Gastrocnemius medialis (tissue), 4 donors: ENCODE measurements at regions not wholly inside any gene's neighbourhood (a gene's known extent, or its start where the extent isn't known, plus 50 kb on each side); places are given as distances from the start of the nearest gene placed in this dataset.
"Not testable (repeated sequence)": the region's sequence is repeated elsewhere in the genome, so short reads cannot be mapped to it uniquely, and the experiment has no call there.

ENCODE experiments used
- ATAC-seq, 2 donors: fragments of 150-250 bp; one replicate each; pipeline ENCODE4 v1.9.1; 2016
- DNase-seq, 2 donors: peaks; one replicate each; pipeline ENCODE4 v3.0.0-alpha.2; 2019
- H3K27ac ChIP-seq, 4 donors: fragments of 200-600 bp; sonication (generic); 1 replicate in 1 of 4; 2 replicates in 3 of 4; pipeline ENCODE4 v1.5.1; 2016 to 2018; ENCODE audit warnings: mild to moderate bottlenecking in 2 of 4, moderate library complexity in 1 of 4
- H3K27me3 ChIP-seq, 3 donors: fragments of 200-600 bp; sonication (generic) in 2 of 3; 1 replicate in 1 of 3; 2 replicates in 2 of 3; pipeline versions ENCODE4 v1.5.1 to v1.6.0; 2016 to 2019; ENCODE audit warnings: mild to moderate bottlenecking in 1 of 3, moderate library complexity in 1 of 3
- H3K36me3 ChIP-seq, 2 donors: fragments of 200-600 bp; sonication (generic) in 1 of 2; one replicate each; pipeline ENCODE4 v1.5.1; 2017 to 2018
- H3K4me1 ChIP-seq, 2 donors: fragments of 200-600 bp; sonication (generic) in 1 of 2; one replicate each; pipeline ENCODE4 v1.5.1; 2016 to 2017; ENCODE audit warnings: mild to moderate bottlenecking in 2 of 2
- H3K4me3 ChIP-seq, 4 donors: fragments of 200-600 bp; sonication (generic) in 3 of 4; 1 replicate in 1 of 4; 2 replicates in 3 of 4; pipeline ENCODE4 v1.5.1; 2016 to 2019; ENCODE audit warnings: mild to moderate bottlenecking in 2 of 4
- H3K9me3 ChIP-seq, 3 donors: fragments of 200-600 bp; sonication (generic) in 2 of 3; 1 replicate in 1 of 3; 2 replicates in 2 of 3; pipeline ENCODE4 v1.5.1; 2016 to 2019
- CTCF ChIP-seq, 5 experiments: fragments of 450-650 bp in 3 of 5; fragments of 200-600 bp in 2 of 5; sonication (generic) in 2 of 5; IDR thresholded peaks in 4 of 5; conservative IDR thresholded peaks in 1 of 5; 1 replicate in 4 of 5; 2 replicates in 1 of 5; pipeline ENCODE4 v1.5.1; 2016 to 2019; ENCODE audit warnings: antibody characterized with exemption in 5 of 5, mild to moderate bottlenecking in 3 of 5, moderate library complexity in 3 of 5
- POLR2A ChIP-seq, 2 donors: fragments of 450-650 bp; IDR thresholded peaks; one replicate each; pipeline ENCODE4 v1.6.1; 2017; ENCODE audit warnings: antibody characterized with exemption in 2 of 2, mild to moderate bottlenecking in 2 of 2, moderate library complexity in 2 of 2
- in situ Hi-C, 4 donors: fragments of 200-750 bp; cut with MboI; loops; one replicate each; pipeline versions ENCODE4 v1.15.0 to v1.8.0; 2017; ENCODE audit warnings: low sequenced_read_pairs in 4 of 4
- intact Hi-C: fragments of 100-400 bp; cut with DNase I; formaldehyde crosslinking; loops from one replicate; pipeline ENCODE4 v1.15.1; 2023; ENCODE audit warnings: low total_unique reads

- H3K4me3 ChIP-seq, result no peak overlapping the region
- TF ChIP-seq POLR2A (IDR thresholded peaks at IDR 0.05), result no peak
- no peak for TF ChIP-seq CTCF (IDR thresholded peaks at IDR 0.05 in 4 of 5, conservative IDR thresholded peaks at IDR 0.05 in 1 of 5)
- no peak overlapping the region for H3K27ac ChIP-seq
- intact Hi-C loops (no loop called here), in situ Hi-C loops (no loop called here)
- no peak for ATAC-seq
- no peaks in the 10 kb centered on the region for H3K27me3 ChIP-seq
- DNase-seq, result no peak
- H3K9me3 ChIP-seq, result no peaks in the 10 kb centered on the region
- no peaks in the 10 kb centered on the region for H3K36me3 ChIP-seq
- no peaks in the 10 kb centered on the region for H3K4me1 ChIP-seq
These were observed 279.2 kb downstream of the CXCL12 start for GRCh38 chr10:44105696-44106095.

- Histone ChIP-seq H3K36me3 (no peaks in the 10 kb centered on the region), H3K27ac (no peak overlapping the region), H3K9me3 (no peaks in the 10 kb centered on the region), H3K4me1 (no peaks in the 10 kb centered on the region), H3K27me3 (no peaks in the 10 kb centered on the region), H3K4me3 (no peak overlapping the region)
- no peak for TF ChIP-seq CTCF (IDR thresholded peaks at IDR 0.05 in 4 of 5, conservative IDR thresholded peaks at IDR 0.05 in 1 of 5)
- no peak for TF ChIP-seq POLR2A (IDR thresholded peaks at IDR 0.05)
- ATAC-seq (no peak), DNase-seq (no peak)
- in situ Hi-C loops, result no loop called here
- intact Hi-C loops, result no loop called here
These were observed 282.1 kb downstream of the CXCL12 start for GRCh38 chr10:44102726-44103255.

- TF ChIP-seq CTCF (IDR thresholded peaks at IDR 0.05 in 4 of 5, conservative IDR thresholded peaks at IDR 0.05 in 1 of 5) (no peak), POLR2A (IDR thresholded peaks at IDR 0.05) (no peak)
- no peaks in the 10 kb centered on the region for H3K36me3 ChIP-seq
- no peak overlapping the region for H3K4me3 ChIP-seq
- no peaks in the 10 kb centered on the region for H3K4me1 ChIP-seq
- in situ Hi-C loops (no loop called here), intact Hi-C loops (no loop called here)
- DNase-seq, result no peak
- no peaks in the 10 kb centered on the region for H3K27me3 ChIP-seq
- H3K9me3 ChIP-seq, result no peaks in the 10 kb centered on the region
- no peak for ATAC-seq
- no peak overlapping the region for H3K27ac ChIP-seq
These were observed 283.8 kb downstream of the CXCL12 start for GRCh38 chr10:44101082-44101481.

GRCh38 chr10:44099511-44099910 is 285.4 kb downstream of the CXCL12 start:
- no peaks in the 10 kb centered on the region for H3K27me3 ChIP-seq
- intact Hi-C loops (no loop called here), in situ Hi-C loops (no loop called here)
- H3K9me3 ChIP-seq, result no peaks in the 10 kb centered on the region
- no peak overlapping the region for H3K27ac ChIP-seq
- no peak overlapping the region for H3K4me3 ChIP-seq
- DNase-seq (no peak), ATAC-seq (no peak)
- no peak for TF ChIP-seq CTCF (IDR thresholded peaks at IDR 0.05 in 4 of 5, conservative IDR thresholded peaks at IDR 0.05 in 1 of 5)
- TF ChIP-seq POLR2A (IDR thresholded peaks at IDR 0.05), result no peak
- no peaks in the 10 kb centered on the region for H3K4me1 ChIP-seq
- no peaks in the 10 kb centered on the region for H3K36me3 ChIP-seq

- H3K27ac ChIP-seq, H3K9me3 ChIP-seq, H3K4me1 ChIP-seq, H3K36me3 ChIP-seq, in situ Hi-C loops, ATAC-seq, H3K27me3 ChIP-seq, DNase-seq, intact Hi-C loops, H3K4me3 ChIP-seq: not testable (repeated sequence)
These were observed 288.7 kb downstream of the CXCL12 start for GRCh38 chr10:44096217-44096616.
